Stomach (tissue), 4 donors: ENCODE measurements at regions not wholly inside any gene's neighbourhood (a gene's known extent, or its start where the extent isn't known, plus 50 kb on each side); places are given as distances from the start of the nearest gene placed in this dataset.
"Not testable (repeated sequence)": the region's sequence is repeated elsewhere in the genome, so short reads cannot be mapped to it uniquely, and the experiment has no call there.

Source experiments
- EP300 ChIP-seq: sonication (generic); formaldehyde crosslinking; IDR thresholded peaks from one replicate; pipeline ENCODE4 v1.6.1; 2017; ENCODE audit warnings: antibody characterized with exemption
- POLR2A ChIP-seq, 4 donors: fragments of 450-650 bp; IDR thresholded peaks; one replicate each; pipeline ENCODE4 v1.6.1; 2016; ENCODE audit warnings: antibody characterized with exemption in 4 of 4, control low read depth in 2 of 4, mild to moderate bottlenecking in 1 of 4, moderate library complexity in 1 of 4
- TF ChIP-seq, protein P1 (sequence below), 7 experiments: fragments of 450-650 bp in 4 of 7; fragments of 200-600 bp in 3 of 7; sonication (generic) in 3 of 7; IDR thresholded peaks; one replicate each; pipeline ENCODE4 v1.5.1; 2016 to 2019; ENCODE audit warnings: antibody characterized with exemption in 7 of 7, control low read depth in 2 of 7, mild to moderate bottlenecking in 1 of 7

DNA sequence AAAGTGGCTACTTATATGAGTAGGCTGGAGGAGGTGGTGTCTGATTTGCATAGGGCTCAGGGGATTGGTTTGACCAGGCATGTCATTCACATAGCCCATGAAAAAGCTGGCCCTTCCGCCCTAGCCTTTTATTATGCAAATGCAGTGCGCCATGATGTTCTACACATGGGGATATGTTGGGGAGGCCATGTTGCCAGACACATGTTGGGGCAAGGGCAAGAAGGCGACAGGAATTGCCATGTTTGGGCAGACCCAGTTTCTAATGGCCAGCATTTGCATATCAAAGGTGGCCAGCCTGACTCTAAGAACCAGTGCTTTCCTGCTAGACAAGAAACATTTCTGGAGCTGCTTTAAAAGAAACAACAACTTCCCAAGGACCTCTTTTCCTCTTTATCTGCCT, 396.6 kb upstream of the PCDH11Y start:
- not testable (repeated sequence) for TF ChIP-seq POLR2A (IDR thresholded peaks at IDR 0.05); EP300
- TF ChIP-seq, protein P1, sequence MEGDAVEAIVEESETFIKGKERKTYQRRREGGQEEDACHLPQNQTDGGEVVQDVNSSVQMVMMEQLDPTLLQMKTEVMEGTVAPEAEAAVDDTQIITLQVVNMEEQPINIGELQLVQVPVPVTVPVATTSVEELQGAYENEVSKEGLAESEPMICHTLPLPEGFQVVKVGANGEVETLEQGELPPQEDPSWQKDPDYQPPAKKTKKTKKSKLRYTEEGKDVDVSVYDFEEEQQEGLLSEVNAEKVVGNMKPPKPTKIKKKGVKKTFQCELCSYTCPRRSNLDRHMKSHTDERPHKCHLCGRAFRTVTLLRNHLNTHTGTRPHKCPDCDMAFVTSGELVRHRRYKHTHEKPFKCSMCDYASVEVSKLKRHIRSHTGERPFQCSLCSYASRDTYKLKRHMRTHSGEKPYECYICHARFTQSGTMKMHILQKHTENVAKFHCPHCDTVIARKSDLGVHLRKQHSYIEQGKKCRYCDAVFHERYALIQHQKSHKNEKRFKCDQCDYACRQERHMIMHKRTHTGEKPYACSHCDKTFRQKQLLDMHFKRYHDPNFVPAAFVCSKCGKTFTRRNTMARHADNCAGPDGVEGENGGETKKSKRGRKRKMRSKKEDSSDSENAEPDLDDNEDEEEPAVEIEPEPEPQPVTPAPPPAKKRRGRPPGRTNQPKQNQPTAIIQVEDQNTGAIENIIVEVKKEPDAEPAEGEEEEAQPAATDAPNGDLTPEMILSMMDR (IDR thresholded peaks at IDR 0.05): not testable (repeated sequence)
